Mesendoderm (in vitro differentiated cells): ENCODE measurements at regions not wholly inside any gene's neighbourhood (a gene's known extent, or its start where the extent isn't known, plus 50 kb on each side); places are given as distances from the start of the nearest gene placed in this dataset.
"Not testable (repeated sequence)": the region's sequence is repeated elsewhere in the genome, so short reads cannot be mapped to it uniquely, and the experiment has no call there.

Source experiments
- DNase-seq: peaks from one replicate; pipeline ENCODE4 v3.0.0; 2013
- H2AK5ac ChIP-seq: 2 replicates; pipeline ENCODE4 v1.6.1; 2013; ENCODE audit warnings: low read length, inconsistent platforms
- H2BK120ac ChIP-seq: 2 replicates; pipeline ENCODE4 v1.6.1; 2013; ENCODE audit warnings: low read depth, mild to moderate bottlenecking, low read length, moderate library complexity, mixed read lengths
- H2BK15ac ChIP-seq: replicated peaks from 2 replicates; pipeline ENCODE4 v1.6.1; 2013; ENCODE audit warnings: low read depth, mild to moderate bottlenecking, moderate library complexity
- H2BK5ac ChIP-seq: 2 replicates; pipeline ENCODE4 v1.6.1; 2013; ENCODE audit warnings: low read length, inconsistent platforms
- H3K18ac ChIP-seq: 2 replicates; pipeline ENCODE4 v1.6.1; 2013; ENCODE audit warnings: mild to moderate bottlenecking, low read length, mixed read lengths
- H3K23ac ChIP-seq: one replicate; pipeline ENCODE4 v1.6.1; 2013; ENCODE audit warnings: low read length
- H3K27ac ChIP-seq: 2 replicates; pipeline ENCODE4 v1.5.1; 2013; ENCODE audit warnings: low read depth, mild to moderate bottlenecking, inconsistent platforms, low read length, moderate library complexity
- H3K27me3 ChIP-seq: 2 replicates; pipeline ENCODE4 v1.6.1; 2013; ENCODE audit warnings: low read length, control low read depth, mild to moderate bottlenecking, inconsistent platforms; ENCODE audit not compliant: insufficient read depth, poor library complexity
- H3K36me3 ChIP-seq: 2 replicates; pipeline ENCODE4 v1.6.1; 2013; ENCODE audit warnings: low read length, inconsistent platforms; ENCODE audit not compliant: control insufficient read depth, insufficient read depth
- H3K4ac ChIP-seq: one replicate; pipeline ENCODE4 v1.6.1; 2013; ENCODE audit warnings: low read depth, mild to moderate bottlenecking, low read length, moderate library complexity
- H3K4me1 ChIP-seq: 2 replicates; pipeline ENCODE4 v1.6.1; 2013; ENCODE audit warnings: low read depth, low read length, inconsistent platforms; ENCODE audit not compliant: control insufficient read depth
- H3K4me2 ChIP-seq: 2 replicates; pipeline ENCODE4 v1.6.1; 2013; ENCODE audit warnings: low read length
- H3K4me3 ChIP-seq: 2 replicates; pipeline ENCODE4 v1.5.1; 2013; ENCODE audit warnings: mild to moderate bottlenecking, low read length
- H3K56ac ChIP-seq: one replicate; pipeline ENCODE4 v1.6.1; 2013; ENCODE audit warnings: low read length
- H3K79me1 ChIP-seq: 2 replicates; pipeline ENCODE4 v1.6.1; 2013; ENCODE audit warnings: low read length, inconsistent platforms
- H3K79me2 ChIP-seq: 2 replicates; pipeline ENCODE4 v1.6.1; 2013; ENCODE audit warnings: mild to moderate bottlenecking, low read length; ENCODE audit not compliant: control insufficient read depth, insufficient read depth
- H3K9ac ChIP-seq: 2 replicates; pipeline ENCODE4 v1.6.1; 2013; ENCODE audit warnings: low read length, inconsistent platforms
- H4K5ac ChIP-seq: one replicate; pipeline ENCODE4 v1.6.1; 2013; ENCODE audit warnings: low read length
- H4K8ac ChIP-seq: one replicate; pipeline ENCODE4 v1.6.1; 2013; ENCODE audit warnings: low read depth, mild to moderate bottlenecking, control low read depth, low read length, moderate library complexity
- WGBS: extraction: QIAGEN DNeasy Blood & Tissue Kit; methylation state at CpG from one replicate; pipeline ENCODE4 v1.1.7; 2013; ENCODE audit warnings: low lambda C conversion rate, missing lambda C conversion rate; ENCODE audit not compliant: insufficient coverage; ENCODE audit errors: extremely low coverage; 5-methylcytosine and 5-hydroxymethylcytosine counted together

- H3K27me3 ChIP-seq, H2BK15ac ChIP-seq, H3K27ac ChIP-seq, H3K56ac ChIP-seq, H2BK5ac ChIP-seq, H3K9ac ChIP-seq, H2BK120ac ChIP-seq, H4K5ac ChIP-seq, H3K4me3 ChIP-seq, H3K4me1 ChIP-seq, H3K4me2 ChIP-seq, H3K18ac ChIP-seq, H3K23ac ChIP-seq, H3K4ac ChIP-seq, H4K8ac ChIP-seq, H3K36me3 ChIP-seq, H2AK5ac ChIP-seq, H3K79me1 ChIP-seq, H3K79me2 ChIP-seq, DNase-seq: not testable (repeated sequence)
- WGBS, result no CpG with 5 or more reads among the region's 1 CpG
Observed at GRCh38 chr13:56763333-56763732, 377.4 kb upstream of the PRR20A start.

DNA sequence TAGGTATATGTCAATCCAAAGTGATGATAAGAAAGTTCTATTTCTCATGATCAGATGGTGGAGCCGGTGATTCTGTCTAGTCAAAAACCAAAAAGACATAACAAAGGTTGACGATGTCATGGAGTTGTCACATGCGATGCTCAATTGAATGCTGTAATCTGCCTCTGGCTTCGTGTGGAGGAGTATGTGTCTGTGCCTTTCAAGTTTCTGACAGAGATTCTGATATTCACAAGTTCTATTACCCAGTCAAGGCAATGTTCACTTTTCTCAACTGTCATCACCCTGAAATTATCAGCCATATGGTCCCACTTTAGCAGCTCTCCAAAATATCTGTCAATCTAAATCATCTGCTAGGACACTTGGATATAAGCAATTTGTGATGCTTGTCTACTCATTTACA, 367.6 kb upstream of the PRR20A start:
- Histone ChIP-seq H3K36me3 (no peaks in the 10 kb centered on the region), H3K4ac (no peak overlapping the region), H3K4me3 (no peak overlapping the region), H2BK5ac (no peak overlapping the region), H3K56ac (no peak overlapping the region), H3K27me3 (no peaks in the 10 kb centered on the region), H3K4me2 (no peak overlapping the region), H3K9ac (no peak overlapping the region), H3K79me1 (no peaks in the 10 kb centered on the region), H2BK120ac (no peak overlapping the region), H4K5ac (no peak overlapping the region), H2AK5ac (no peak overlapping the region), H4K8ac (no peak overlapping the region), H3K79me2 (no peaks in the 10 kb centered on the region), H3K23ac (no peak overlapping the region), H3K18ac (no peak overlapping the region), H3K4me1 (no peaks in the 10 kb centered on the region), H2BK15ac (no peak overlapping the region), H3K27ac (no peak overlapping the region)
- no CpG with 5 or more reads among the region's 4 CpGs for WGBS
- DNase-seq, result no peak

GRCh38 chr13:56789527-56789926, 351.2 kb upstream of the PRR20A start:
- no peak overlapping the region for H3K4me2 ChIP-seq
- no peak overlapping the region for H2BK5ac ChIP-seq
- WGBS, result no CpG with 5 or more reads among the region's 2 CpGs
- no peak overlapping the region for H2AK5ac ChIP-seq
- no peak overlapping the region for H4K5ac ChIP-seq
- no peaks in the 10 kb centered on the region for H3K79me1 ChIP-seq
- H3K27me3 ChIP-seq, result no peaks in the 10 kb centered on the region
- H4K8ac ChIP-seq, result no peak overlapping the region
- H3K36me3 ChIP-seq, result no peaks in the 10 kb centered on the region
- no peak overlapping the region for H3K23ac ChIP-seq
- no peak overlapping the region for H2BK15ac ChIP-seq
- H3K4me3 ChIP-seq, result no peak overlapping the region
- DNase-seq, result no peak
- H2BK120ac ChIP-seq, result no peak overlapping the region
- no peak overlapping the region for H3K18ac ChIP-seq
- no peak overlapping the region for H3K4ac ChIP-seq
- H3K4me1 ChIP-seq, result no peaks in the 10 kb centered on the region
- no peak overlapping the region for H3K27ac ChIP-seq
- H3K79me2 ChIP-seq, result no peaks in the 10 kb centered on the region
- no peak overlapping the region for H3K56ac ChIP-seq
- no peak overlapping the region for H3K9ac ChIP-seq

DNA sequence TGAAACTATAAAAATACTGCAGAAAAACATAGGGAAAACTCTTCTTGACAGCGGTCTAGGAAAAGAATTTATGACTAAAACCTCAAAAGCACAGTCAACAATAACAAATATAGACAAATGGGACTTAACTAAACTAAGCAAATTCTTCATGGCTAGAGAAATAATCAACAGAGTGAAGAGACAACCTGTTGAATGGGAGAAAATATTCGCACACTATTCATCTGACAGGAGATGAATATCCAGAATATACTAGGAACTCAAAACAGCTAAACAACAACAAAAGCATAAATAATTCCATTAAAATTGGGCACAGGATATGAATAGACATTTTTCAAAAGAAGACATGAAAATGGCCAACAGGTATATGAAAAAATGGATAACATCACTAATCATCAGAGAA, 303.6 kb upstream of the PRR20A start:
- H3K18ac ChIP-seq, result no peak overlapping the region
- no peak overlapping the region for H2BK15ac ChIP-seq
- H3K79me1 ChIP-seq, result no peaks in the 10 kb centered on the region
- H3K4me1 ChIP-seq, result no peaks in the 10 kb centered on the region
- H3K4me3 ChIP-seq, result no peak overlapping the region
- no peak overlapping the region for H3K9ac ChIP-seq
- H3K4ac ChIP-seq, result no peak overlapping the region
- no peak overlapping the region for H3K23ac ChIP-seq
- H3K79me2 ChIP-seq, result no peaks in the 10 kb centered on the region
- H4K8ac ChIP-seq, result no peak overlapping the region
- no peak overlapping the region for H3K56ac ChIP-seq
- H2BK120ac ChIP-seq, result no peak overlapping the region
- H3K4me2 ChIP-seq, result no peak overlapping the region
- no peaks in the 10 kb centered on the region for H3K27me3 ChIP-seq
- no CpG with 5 or more reads among the region's 2 CpGs for WGBS
- no peak overlapping the region for H4K5ac ChIP-seq
- DNase-seq, result no peak
- no peak overlapping the region for H2BK5ac ChIP-seq
- no peaks in the 10 kb centered on the region for H3K36me3 ChIP-seq
- H3K27ac ChIP-seq, result no peak overlapping the region
- no peak overlapping the region for H2AK5ac ChIP-seq

DNA sequence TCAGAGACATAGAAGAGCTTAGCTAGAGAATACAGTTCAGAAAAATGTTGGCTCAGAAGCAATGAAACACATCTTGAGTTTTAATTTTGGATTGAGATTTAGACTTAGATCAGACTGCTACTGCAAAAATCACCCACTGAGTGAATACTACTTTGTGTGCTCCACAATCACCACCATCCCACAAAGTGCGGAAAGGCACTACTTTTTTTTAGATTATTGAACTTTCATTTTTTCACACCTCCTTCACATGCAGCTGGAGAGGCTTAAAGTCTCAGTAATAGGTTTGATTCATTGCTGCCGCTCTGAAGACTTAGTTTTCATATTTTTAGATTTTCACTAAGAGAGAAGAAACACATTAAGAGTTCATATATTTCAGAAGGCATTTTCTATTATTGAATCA, 289.9 kb upstream of the PRR20A start:
- H3K18ac ChIP-seq, result no peak overlapping the region
- H3K36me3 ChIP-seq, result no peaks in the 10 kb centered on the region
- H3K23ac ChIP-seq, result no peak overlapping the region

GRCh38 chr13:56861476-56861875, 279.2 kb upstream of the PRR20A start:
- no peak overlapping the region for H2BK15ac ChIP-seq
- H3K9ac ChIP-seq, result no peak overlapping the region
- H3K4me2 ChIP-seq, result no peak overlapping the region
- no peaks in the 10 kb centered on the region for H3K4me1 ChIP-seq
- H2AK5ac ChIP-seq, result no peak overlapping the region
- no peak overlapping the region for H3K4ac ChIP-seq
- H3K4me3 ChIP-seq, result no peak overlapping the region
- no peak overlapping the region for H4K8ac ChIP-seq
- H3K56ac ChIP-seq, result no peak overlapping the region
- no peaks in the 10 kb centered on the region for H3K27me3 ChIP-seq
- no CpG with 5 or more reads among the region's 2 CpGs for WGBS
- no peaks in the 10 kb centered on the region for H3K79me1 ChIP-seq
- DNase-seq, result peak; percentile 57
- H3K79me2 ChIP-seq, result no peaks in the 10 kb centered on the region
- H2BK5ac ChIP-seq, result no peak overlapping the region
- H3K23ac ChIP-seq, result no peak overlapping the region
- H3K18ac ChIP-seq, result no peak overlapping the region
- no peak overlapping the region for H3K27ac ChIP-seq
- H2BK120ac ChIP-seq, result no peak overlapping the region
- H3K36me3 ChIP-seq, result no peaks in the 10 kb centered on the region
- H4K5ac ChIP-seq, result no peak overlapping the region

More for the DNA sequence above, 289.9 kb upstream of the PRR20A start:
- no peak overlapping the region for H3K56ac ChIP-seq
- no peak overlapping the region for H4K5ac ChIP-seq
- no peak overlapping the region for H3K9ac ChIP-seq
- H2AK5ac ChIP-seq, result no peak overlapping the region
- no peak overlapping the region for H2BK120ac ChIP-seq
- no peak overlapping the region for H4K8ac ChIP-seq
- H3K79me2 ChIP-seq, result no peaks in the 10 kb centered on the region
- H3K27me3 ChIP-seq, result no peaks in the 10 kb centered on the region
- H3K4me3 ChIP-seq, result no peak overlapping the region
- no peak overlapping the region for H3K4me2 ChIP-seq
- no peak overlapping the region for H3K27ac ChIP-seq
- H3K4ac ChIP-seq, result no peak overlapping the region
- H2BK5ac ChIP-seq, result no peak overlapping the region
- H3K79me1 ChIP-seq, result no peaks in the 10 kb centered on the region
- H3K4me1 ChIP-seq, result no peaks in the 10 kb centered on the region
- DNase-seq, result no peak
- H2BK15ac ChIP-seq, result no peak overlapping the region
- no CpG with 5 or more reads among the region's 2 CpGs for WGBS
